ENCODE measurements at regions not wholly inside any gene's neighbourhood (a gene's known extent, or its start where the extent isn't known, plus 50 kb on each side); places are given as distances from the start of the nearest gene placed in this dataset.
"Not testable (repeated sequence)": the region's sequence is repeated elsewhere in the genome, so short reads cannot be mapped to it uniquely, and the experiment has no call there.

GRCh38 chr17:13099089-13099735, 81.4 kb upstream of the ELAC2 start:
- no peak for DNase-seq (ENCODE audit: low read depth)

GRCh38 chr17:13096291-13096690, 78.5 kb upstream of the ELAC2 start:
- no peak for DNase-seq (ENCODE audit: low read depth)

GRCh38 chr17:13092010-13092409, 74.2 kb upstream of the ELAC2 start:
- not testable (repeated sequence) for DNase-seq (ENCODE audit: low read depth)

- DNase-seq (ENCODE audit: low read depth): no peak
These were observed 70.8 kb upstream of the ELAC2 start for GRCh38 chr17:13088666-13089065.

- no peak for DNase-seq (ENCODE audit: low read depth)
These were observed 70.0 kb upstream of the ELAC2 start for GRCh38 chr17:13087802-13088201.

GRCh38 chr17:13086142-13086769, 68.4 kb upstream of the ELAC2 start:
- DNase-seq (ENCODE audit: low read depth): no peak

DNA sequence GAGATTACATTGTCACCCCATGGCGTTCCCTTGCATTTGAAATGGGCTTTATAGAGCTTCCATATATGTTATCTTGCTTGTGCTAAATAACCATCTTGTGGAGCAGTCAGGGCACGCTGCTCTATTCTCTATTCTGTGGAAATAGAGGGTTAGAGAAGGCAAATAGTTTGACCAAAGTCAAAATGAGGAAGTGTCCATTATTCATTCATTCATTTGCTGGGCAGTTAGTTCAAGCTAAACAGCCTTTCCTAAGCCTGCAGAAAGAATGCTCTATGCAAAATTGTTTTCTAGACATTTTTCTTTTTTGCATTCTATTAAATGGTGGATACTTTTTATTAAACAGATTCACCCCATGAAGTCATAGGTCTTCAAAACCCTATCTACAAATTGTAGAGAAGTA, 67.8 kb upstream of the ELAC2 start:
- no peak for DNase-seq (ENCODE audit: low read depth)

DNA sequence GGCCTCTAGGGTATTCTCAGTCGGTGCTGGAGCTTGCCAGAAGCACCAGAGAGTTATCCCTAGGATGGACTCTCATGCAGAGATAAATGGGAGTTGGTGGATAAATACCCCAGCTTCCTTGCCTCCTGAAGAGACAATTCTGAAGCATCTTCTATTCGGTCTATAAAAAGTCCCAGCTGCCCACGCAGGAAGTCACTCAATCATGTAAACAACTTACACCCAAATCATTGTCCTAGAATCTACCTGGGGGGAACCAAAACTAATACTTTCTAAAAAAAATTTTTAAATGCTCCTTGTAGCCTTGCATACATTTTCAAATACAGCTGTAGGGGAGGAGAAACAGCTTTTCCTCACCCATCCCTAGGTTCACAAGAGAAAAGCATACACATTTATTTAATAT, 66.6 kb upstream of the ELAC2 start:
- DNase-seq (ENCODE audit: low read depth): no peak

GRCh38 chr17:13078591-13079385, 61.0 kb upstream of the ELAC2 start:
- DNase-seq (ENCODE audit: low read depth): no peak

- DNase-seq (ENCODE audit: low read depth): no peak
These were observed 59.1 kb upstream of the ELAC2 start for GRCh38 chr17:13076905-13077304.

DNA sequence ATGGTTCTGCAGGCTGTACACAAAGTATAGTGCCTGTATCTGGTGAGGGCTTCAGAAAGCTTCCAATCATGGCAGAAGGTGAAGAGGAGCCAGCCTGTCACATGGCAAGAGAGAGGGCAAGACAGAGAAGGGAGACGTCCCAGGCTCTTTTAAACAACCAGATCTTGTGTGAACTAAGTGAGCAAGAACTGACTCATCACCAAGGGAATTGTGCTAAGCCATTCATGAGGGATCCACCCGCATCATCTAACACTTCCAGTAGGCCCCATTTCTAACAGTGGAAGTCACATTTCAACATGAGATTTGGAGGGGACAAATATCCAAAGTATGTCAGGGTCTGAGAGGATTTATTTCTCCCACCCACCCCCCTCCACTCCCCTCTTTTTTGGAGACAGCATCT, 56.2 kb upstream of the ELAC2 start:
- DNase-seq (ENCODE audit: low read depth): peak; percentile 74

- no peak for DNase-seq (ENCODE audit: low read depth)
These were observed 55.2 kb upstream of the ELAC2 start for GRCh38 chr17:13073018-13073417.

- DNase-seq (ENCODE audit: low read depth): no peak
These were observed 52.9 kb upstream of the ELAC2 start for GRCh38 chr17:13070732-13071131.

- DNase-seq (ENCODE audit: low read depth): no peak
These were observed 49.9 kb upstream of the ELAC2 start for GRCh38 chr17:13067629-13068303.

Data from HT1080 (cell line).